ENCODE measurements at regions not wholly inside any gene's neighbourhood (a gene's known extent, or its start where the extent isn't known, plus 50 kb on each side); places are given as distances from the start of the nearest gene placed in this dataset.

DNA sequence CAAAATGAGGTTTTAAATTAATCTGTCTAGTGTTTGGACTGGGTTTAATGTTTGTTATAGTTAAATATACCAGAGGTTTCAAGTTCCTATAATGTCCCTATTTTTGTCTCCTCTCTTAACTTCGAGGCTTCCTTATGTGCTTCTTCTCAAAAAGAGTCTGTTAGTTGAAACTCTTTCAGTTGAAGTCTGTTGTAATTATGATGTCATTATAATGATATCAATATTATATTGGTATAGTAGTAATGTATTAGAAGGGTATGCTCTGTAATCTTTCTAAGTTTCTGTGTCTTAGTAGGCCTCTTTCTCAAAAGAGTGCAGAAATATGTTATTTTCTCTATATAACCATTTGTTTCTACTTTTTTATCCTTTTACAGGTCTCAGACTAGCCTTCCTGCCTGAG lies 1148.0 kb downstream of the NSUN3 start:
- no peaks in the 10 kb centered on the region for H3K36me3 Mint-ChIP-seq (ENCODE audit: low read depth, unreplicated experiment)
- no peak for TF ChIP-seq EZH2 (IDR thresholded peaks at IDR 0.05; ENCODE audit: insufficient read depth, low read length)
- TF ChIP-seq, protein P1, sequence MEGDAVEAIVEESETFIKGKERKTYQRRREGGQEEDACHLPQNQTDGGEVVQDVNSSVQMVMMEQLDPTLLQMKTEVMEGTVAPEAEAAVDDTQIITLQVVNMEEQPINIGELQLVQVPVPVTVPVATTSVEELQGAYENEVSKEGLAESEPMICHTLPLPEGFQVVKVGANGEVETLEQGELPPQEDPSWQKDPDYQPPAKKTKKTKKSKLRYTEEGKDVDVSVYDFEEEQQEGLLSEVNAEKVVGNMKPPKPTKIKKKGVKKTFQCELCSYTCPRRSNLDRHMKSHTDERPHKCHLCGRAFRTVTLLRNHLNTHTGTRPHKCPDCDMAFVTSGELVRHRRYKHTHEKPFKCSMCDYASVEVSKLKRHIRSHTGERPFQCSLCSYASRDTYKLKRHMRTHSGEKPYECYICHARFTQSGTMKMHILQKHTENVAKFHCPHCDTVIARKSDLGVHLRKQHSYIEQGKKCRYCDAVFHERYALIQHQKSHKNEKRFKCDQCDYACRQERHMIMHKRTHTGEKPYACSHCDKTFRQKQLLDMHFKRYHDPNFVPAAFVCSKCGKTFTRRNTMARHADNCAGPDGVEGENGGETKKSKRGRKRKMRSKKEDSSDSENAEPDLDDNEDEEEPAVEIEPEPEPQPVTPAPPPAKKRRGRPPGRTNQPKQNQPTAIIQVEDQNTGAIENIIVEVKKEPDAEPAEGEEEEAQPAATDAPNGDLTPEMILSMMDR (IDR thresholded peaks at IDR 0.05; ENCODE audit: insufficient read depth, low read depth, low read length) = no peak
- no peaks in the 10 kb centered on the region for H3K4me1 Mint-ChIP-seq (ENCODE audit: low read depth, unreplicated experiment)
- Histone ChIP-seq H4K20me1 (ENCODE audit: insufficient read depth, low read length) (no peaks in the 10 kb centered on the region), H3K27me3 (ENCODE audit: insufficient read depth, low read length) (no peaks in the 10 kb centered on the region), H3K4me1 (ENCODE audit: insufficient read depth, low read length) (no peaks in the 10 kb centered on the region), H3K4me2 (ENCODE audit: low read length) (no peak overlapping the region), H3K36me3 (ENCODE audit: insufficient read depth, low read length) (no peaks in the 10 kb centered on the region), H3K27ac (ENCODE audit: low read depth, low read length) (no peak overlapping the region), H3K9ac (ENCODE audit: low read length) (no peak overlapping the region), H3K9me3 (ENCODE audit: insufficient read depth, low read depth, low read length) (no peaks in the 10 kb centered on the region), H3K4me3 (ENCODE audit: insufficient read depth, low read depth, low read length) (no peak overlapping the region), H2AFZ (ENCODE audit: low read depth, low read length) (no peak overlapping the region), H3K79me2 (ENCODE audit: insufficient read depth, low read length) (no peaks in the 10 kb centered on the region)
- FAIRE-seq = no peak
- no peak overlapping the region for H3K4me3 Mint-ChIP-seq (ENCODE audit: unreplicated experiment)
- H3K27ac Mint-ChIP-seq (ENCODE audit: unreplicated experiment) = no peak overlapping the region
- H3K9me3 Mint-ChIP-seq (ENCODE audit: unreplicated experiment) = no peaks in the 10 kb centered on the region
- no peak for DNase-seq (ENCODE audit: low read depth)
- H3K27me3 Mint-ChIP-seq (ENCODE audit: low read depth, unreplicated experiment) = no peaks in the 10 kb centered on the region

GRCh38 chr3:95212117-95212516 lies 1149.3 kb downstream of the NSUN3 start:
- no peak overlapping the region for H3K27ac ChIP-seq (ENCODE audit: low read depth, low read length)
- no peak overlapping the region for H3K27ac Mint-ChIP-seq (ENCODE audit: unreplicated experiment)
- no peaks in the 10 kb centered on the region for H3K4me1 Mint-ChIP-seq (ENCODE audit: low read depth, unreplicated experiment)
- no peaks in the 10 kb centered on the region for H3K36me3 Mint-ChIP-seq (ENCODE audit: low read depth, unreplicated experiment)
- peaks cover 4% of the 10 kb centered on the region for H3K9me3 Mint-ChIP-seq (ENCODE audit: unreplicated experiment)
- no peak overlapping the region for H3K4me2 ChIP-seq (ENCODE audit: low read length)
- no peak overlapping the region for H3K4me3 Mint-ChIP-seq (ENCODE audit: unreplicated experiment)
- H3K27me3 ChIP-seq (ENCODE audit: insufficient read depth, low read length) = no peaks in the 10 kb centered on the region
- no peak overlapping the region for H2AFZ ChIP-seq (ENCODE audit: low read depth, low read length)
- no peaks in the 10 kb centered on the region for H3K79me2 ChIP-seq (ENCODE audit: insufficient read depth, low read length)
- DNase-seq (ENCODE audit: low read depth) (no peak), FAIRE-seq (no peak)
- H3K9me3 ChIP-seq (ENCODE audit: insufficient read depth, low read depth, low read length) = no peaks in the 10 kb centered on the region
- H3K36me3 ChIP-seq (ENCODE audit: insufficient read depth, low read length) = no peaks in the 10 kb centered on the region
- H3K9ac ChIP-seq (ENCODE audit: low read length) = no peak overlapping the region
- H4K20me1 ChIP-seq (ENCODE audit: insufficient read depth, low read length) = no peaks in the 10 kb centered on the region
- no peaks in the 10 kb centered on the region for H3K27me3 Mint-ChIP-seq (ENCODE audit: low read depth, unreplicated experiment)
- TF ChIP-seq, protein P1 (IDR thresholded peaks at IDR 0.05; ENCODE audit: insufficient read depth, low read depth, low read length) = no peak
- no peak for TF ChIP-seq EZH2 (IDR thresholded peaks at IDR 0.05; ENCODE audit: insufficient read depth, low read length)
- no peak overlapping the region for H3K4me3 ChIP-seq (ENCODE audit: insufficient read depth, low read depth, low read length)
- no peaks in the 10 kb centered on the region for H3K4me1 ChIP-seq (ENCODE audit: insufficient read depth, low read length)

- H3K79me2 ChIP-seq (ENCODE audit: insufficient read depth, low read length) = no peaks in the 10 kb centered on the region
- Mint-ChIP-seq H3K36me3 (ENCODE audit: low read depth, unreplicated experiment) (no peaks in the 10 kb centered on the region), H3K27ac (ENCODE audit: unreplicated experiment) (no peak overlapping the region), H3K9me3 (ENCODE audit: unreplicated experiment) (peaks cover 6% of the 10 kb centered on the region), H3K4me3 (ENCODE audit: unreplicated experiment) (no peak overlapping the region), H3K4me1 (ENCODE audit: low read depth, unreplicated experiment) (no peaks in the 10 kb centered on the region), H3K27me3 (ENCODE audit: low read depth, unreplicated experiment) (no peaks in the 10 kb centered on the region)
- DNase-seq (ENCODE audit: low read depth) = no peak
- no peaks in the 10 kb centered on the region for H4K20me1 ChIP-seq (ENCODE audit: insufficient read depth, low read length)
- no peak overlapping the region for H3K4me3 ChIP-seq (ENCODE audit: insufficient read depth, low read depth, low read length)
- FAIRE-seq = no peak
- no peaks in the 10 kb centered on the region for H3K4me1 ChIP-seq (ENCODE audit: insufficient read depth, low read length)
- H3K27me3 ChIP-seq (ENCODE audit: insufficient read depth, low read length) = no peaks in the 10 kb centered on the region
- no peaks in the 10 kb centered on the region for H3K36me3 ChIP-seq (ENCODE audit: insufficient read depth, low read length)
- H3K9ac ChIP-seq (ENCODE audit: low read length) = no peak overlapping the region
- no peak overlapping the region for H3K27ac ChIP-seq (ENCODE audit: low read depth, low read length)
- no peak overlapping the region for H3K4me2 ChIP-seq (ENCODE audit: low read length)
- no peak overlapping the region for H2AFZ ChIP-seq (ENCODE audit: low read depth, low read length)
- TF ChIP-seq EZH2 (IDR thresholded peaks at IDR 0.05; ENCODE audit: insufficient read depth, low read length) = no peak
- H3K9me3 ChIP-seq (ENCODE audit: insufficient read depth, low read depth, low read length) = no peaks in the 10 kb centered on the region
These were observed 1152.6 kb downstream of the NSUN3 start for GRCh38 chr3:95215437-95215957.

Data from astrocyte (in vitro differentiated cells and primary cell).